PFSK-1 (cell line): ENCODE measurements at regions not wholly inside any gene's neighbourhood (a gene's known extent, or its start where the extent isn't known, plus 50 kb on each side); places are given as distances from the start of the nearest gene placed in this dataset.

Experiments
- FOXP2 ChIP-seq: optimal IDR thresholded peaks from 2 replicates; pipeline ENCODE3; 2011; ENCODE audit warnings: borderline replicate concordance, control low read depth, inconsistent platforms; ENCODE audit not compliant: insufficient read depth; ENCODE audit errors: extremely low read length, extremely low read depth
- POLR2AphosphoS5 ChIP-seq: IDR thresholded peaks from 2 replicates; pipeline ENCODE4 v1.6.1; 2012; ENCODE audit warnings: low read depth, mild to moderate bottlenecking, control low read depth, low read length, moderate library complexity
- SIN3A ChIP-seq: IDR thresholded peaks from 2 replicates; pipeline ENCODE4 v1.6.1; 2012; ENCODE audit warnings: mild to moderate bottlenecking, low read length, moderate library complexity, borderline replicate concordance; ENCODE audit not compliant: insufficient read depth
- TAF1 ChIP-seq: IDR thresholded peaks from 2 replicates; pipeline ENCODE4 v1.6.1; 2012; ENCODE audit warnings: low read length, control low read depth, borderline replicate concordance; ENCODE audit not compliant: insufficient read depth

DNA sequence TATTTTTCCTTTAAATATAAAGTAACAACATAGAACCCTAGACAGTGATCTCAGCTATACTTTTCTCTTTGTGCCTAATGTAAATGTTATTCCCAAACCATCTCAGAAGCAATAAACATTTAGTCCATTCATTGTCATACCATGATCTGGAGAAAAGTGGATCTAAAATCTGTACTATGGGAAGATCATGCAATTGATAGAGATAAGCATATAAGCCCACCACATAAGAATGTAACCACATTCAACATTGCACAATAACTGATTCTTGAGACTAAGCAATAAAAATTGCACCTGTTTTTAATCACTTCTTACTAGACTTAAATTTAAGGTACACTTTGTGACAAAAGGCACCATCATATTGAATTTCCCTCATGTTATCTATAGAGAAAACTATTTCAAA, 1403.0 kb upstream of the C9orf72 start:
- TF ChIP-seq POLR2AphosphoS5 (no peak), TAF1 (no peak), SIN3A (no peak), FOXP2 (no peak)
